HG03159 (cell line): ENCODE measurements at regions not wholly inside any gene's neighbourhood (a gene's known extent, or its start where the extent isn't known, plus 50 kb on each side); places are given as distances from the start of the nearest gene placed in this dataset.

ENCODE experiments used
- ATAC-seq: cut with Tn5 transposase; IDR thresholded peaks from one replicate; pipeline ENCODE4 v1.9.1; 2021; ENCODE audit warnings: mild to moderate bottlenecking, moderate library complexity; ENCODE audit not compliant: unreplicated experiment

DNA sequence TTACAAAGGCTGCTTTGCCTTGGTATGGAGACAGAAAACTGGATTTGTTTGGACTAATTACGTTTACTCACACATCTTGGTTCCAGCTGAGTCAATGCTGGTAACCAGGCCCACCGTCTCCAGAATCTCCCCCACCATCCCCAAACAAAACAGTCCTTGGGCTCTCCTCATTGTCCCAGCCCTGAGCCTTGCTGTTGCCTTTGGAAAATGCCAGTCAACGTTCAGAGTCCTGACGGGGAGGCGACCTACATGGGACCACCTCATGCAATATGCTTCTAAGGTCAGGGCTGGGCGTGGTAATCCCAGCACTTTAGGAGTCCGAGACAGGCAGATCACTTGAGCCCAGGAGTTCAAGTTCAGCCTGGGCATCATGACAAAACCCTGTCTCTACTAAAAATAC, 85.2 kb upstream of the IQSEC1 start:
- no peak for ATAC-seq

- ATAC-seq: no peak
Measured at GRCh38 chr3:13157986-13158385, 84.8 kb upstream of the IQSEC1 start.

GRCh38 chr3:13152826-13153710, 79.8 kb upstream of the IQSEC1 start:
- ATAC-seq: no peak

GRCh38 chr3:13150624-13151023, 77.4 kb upstream of the IQSEC1 start:
- no peak for ATAC-seq

GRCh38 chr3:13149330-13150108, 76.3 kb upstream of the IQSEC1 start:
- ATAC-seq: no peak

DNA sequence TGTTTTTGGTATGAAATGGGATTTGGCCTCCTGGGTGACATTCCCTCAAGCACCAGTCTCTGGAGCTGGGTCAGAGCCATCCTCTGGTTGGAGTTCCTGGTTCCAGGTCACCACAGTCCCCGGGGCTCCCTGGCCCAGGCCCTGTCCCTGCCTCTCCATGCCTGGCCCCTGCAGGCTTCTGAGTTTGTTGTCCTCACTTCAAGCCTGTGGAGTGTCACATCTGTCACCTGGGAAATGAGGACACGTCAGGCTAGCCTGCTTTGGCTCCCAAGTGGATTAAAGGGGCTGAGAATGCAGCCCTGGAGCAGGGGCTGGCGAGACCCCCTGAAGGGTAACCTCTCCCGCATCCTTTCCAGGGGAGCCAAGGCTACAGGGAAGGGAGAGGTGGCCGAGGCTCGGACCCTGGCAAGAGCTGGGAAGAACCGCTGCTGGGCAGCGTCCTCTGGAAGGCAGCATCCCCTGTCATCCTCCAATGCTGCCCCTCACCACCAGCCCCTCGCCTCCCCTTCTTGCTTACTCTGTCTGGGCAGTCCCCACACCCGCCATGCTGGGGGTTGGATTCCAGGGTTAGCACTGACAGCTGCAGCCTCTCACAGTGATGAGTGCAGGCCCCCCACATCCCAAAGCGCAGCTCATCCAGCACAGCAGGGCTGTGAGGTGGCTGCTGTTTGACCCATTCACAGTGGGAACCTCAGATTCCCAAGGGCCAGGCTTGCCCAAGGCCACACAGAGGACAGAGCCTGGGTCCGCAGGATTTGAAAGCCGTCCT, 75.5 kb upstream of the IQSEC1 start:
- ATAC-seq: no peak

- ATAC-seq: no peak
Measured at GRCh38 chr3:13148126-13148525, 74.9 kb upstream of the IQSEC1 start.

GRCh38 chr3:13147344-13147743, 74.1 kb upstream of the IQSEC1 start:
- no peak for ATAC-seq

GRCh38 chr3:13146643-13147143, 73.5 kb upstream of the IQSEC1 start:
- no peak for ATAC-seq

DNA sequence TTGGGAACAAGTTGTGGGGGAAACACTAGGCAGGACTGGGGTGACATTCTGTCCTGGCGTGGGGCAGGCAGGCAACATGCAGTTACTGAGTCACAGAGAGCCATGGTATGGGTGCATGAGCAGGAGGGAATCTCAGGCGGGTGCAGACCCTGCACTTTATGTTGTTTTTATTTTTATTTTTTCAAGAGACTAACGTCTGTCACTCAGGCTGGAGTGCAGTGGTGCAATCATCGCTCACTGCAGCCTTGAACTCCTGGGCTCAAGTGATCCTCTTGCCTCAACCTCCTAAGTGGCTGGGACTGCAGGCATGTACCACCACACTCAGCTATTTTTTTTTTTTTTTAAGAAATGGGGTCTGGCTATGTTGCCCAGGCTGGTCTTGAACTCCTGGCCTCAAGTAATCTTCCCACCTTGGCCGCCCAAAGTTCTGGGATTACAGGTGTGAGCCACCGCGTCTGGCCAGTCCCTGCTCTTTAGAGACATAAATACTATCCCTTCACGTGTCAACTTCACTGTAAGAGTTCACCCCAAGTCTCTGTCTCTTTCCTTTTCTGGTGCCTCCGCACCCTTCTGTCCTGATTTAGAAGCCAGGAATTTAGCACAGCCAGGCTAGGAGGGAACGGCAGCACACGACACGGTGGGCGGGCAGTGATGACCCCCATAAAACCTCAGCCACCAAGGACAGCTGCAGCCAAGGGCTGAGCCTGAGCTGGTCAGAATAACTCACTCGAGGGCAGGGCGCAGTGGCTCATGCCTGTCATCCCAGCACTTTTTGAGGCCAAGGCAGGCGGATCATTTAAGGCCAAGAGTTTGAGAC, 72.8 kb upstream of the IQSEC1 start:
- no peak for ATAC-seq

- no peak for ATAC-seq
Measured at GRCh38 chr3:13145131-13145825, 72.0 kb upstream of the IQSEC1 start.

- no peak for ATAC-seq
Measured at GRCh38 chr3:13144163-13145023, 71.2 kb upstream of the IQSEC1 start.

GRCh38 chr3:13143381-13144004, 70.3 kb upstream of the IQSEC1 start:
- ATAC-seq: no peak

DNA sequence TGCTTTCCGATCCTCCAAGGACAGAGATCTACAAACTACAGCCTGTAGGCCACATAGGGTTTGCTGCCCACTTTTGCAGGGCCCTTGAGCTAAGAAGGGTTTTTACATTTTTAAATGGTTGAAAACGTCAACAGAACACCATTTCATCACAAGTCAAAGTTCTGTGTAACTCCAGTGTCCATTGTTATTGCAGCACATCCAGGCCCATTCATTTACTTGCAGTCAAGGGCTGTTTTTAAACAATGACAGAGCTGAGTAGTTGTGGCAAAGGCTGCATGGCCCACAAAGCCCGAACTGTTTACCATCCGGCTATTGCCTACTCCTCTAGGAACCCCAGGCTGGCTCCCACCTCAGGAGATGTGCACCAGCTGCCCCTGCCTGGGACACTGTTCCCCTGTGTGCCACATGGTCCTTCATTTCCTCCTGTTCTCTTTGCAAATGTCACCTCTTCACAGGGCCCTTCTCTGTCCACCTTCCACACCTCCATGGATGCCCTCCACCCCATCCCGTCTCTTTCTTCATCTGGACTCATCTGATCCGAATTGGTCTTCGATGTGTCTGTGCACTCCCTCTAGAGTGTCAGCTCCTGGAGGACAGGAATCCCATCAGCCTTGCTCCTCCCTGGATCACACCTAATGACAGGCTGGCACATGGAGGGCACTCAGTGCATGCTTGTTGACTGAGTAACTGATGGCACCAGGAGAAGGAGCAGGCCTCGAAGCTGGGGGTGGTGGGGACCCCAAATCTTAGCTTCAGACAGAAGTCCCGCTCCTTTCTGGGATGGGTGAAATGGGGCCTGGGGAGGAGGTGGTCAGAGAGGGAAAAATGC, 69.5 kb upstream of the IQSEC1 start:
- no peak for ATAC-seq

- no peak for ATAC-seq
Measured at GRCh38 chr3:13141991-13142412, 68.8 kb upstream of the IQSEC1 start.

GRCh38 chr3:13141183-13141582, 68.0 kb upstream of the IQSEC1 start:
- ATAC-seq: no peak

DNA sequence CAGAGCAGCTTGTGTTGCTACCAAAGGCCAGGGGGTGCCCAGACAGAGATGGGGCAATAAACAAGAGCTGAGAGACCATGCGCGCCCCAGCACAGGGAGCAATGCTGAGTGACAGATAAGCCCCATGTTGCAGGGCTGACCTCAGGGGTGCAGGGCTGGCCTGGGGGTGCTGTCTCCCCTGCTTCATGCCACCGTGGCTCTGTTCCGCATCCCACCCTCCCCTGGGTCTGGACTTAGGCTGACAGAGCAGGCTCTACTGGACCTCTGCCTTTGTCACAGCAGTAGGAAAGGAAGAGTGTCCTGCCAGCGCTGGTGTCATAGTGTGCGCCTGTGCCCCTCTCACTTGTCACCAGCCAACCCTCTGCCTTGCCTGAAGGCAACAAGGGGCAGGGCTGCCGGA, 67.4 kb upstream of the IQSEC1 start:
- no peak for ATAC-seq
